ENCODE measurements at regions not wholly inside any gene's neighbourhood (a gene's known extent, or its start where the extent isn't known, plus 50 kb on each side); places are given as distances from the start of the nearest gene placed in this dataset.
A peak's percentile ranks its signal among the peaks of the same experiment; 100 is the strongest.

DNA sequence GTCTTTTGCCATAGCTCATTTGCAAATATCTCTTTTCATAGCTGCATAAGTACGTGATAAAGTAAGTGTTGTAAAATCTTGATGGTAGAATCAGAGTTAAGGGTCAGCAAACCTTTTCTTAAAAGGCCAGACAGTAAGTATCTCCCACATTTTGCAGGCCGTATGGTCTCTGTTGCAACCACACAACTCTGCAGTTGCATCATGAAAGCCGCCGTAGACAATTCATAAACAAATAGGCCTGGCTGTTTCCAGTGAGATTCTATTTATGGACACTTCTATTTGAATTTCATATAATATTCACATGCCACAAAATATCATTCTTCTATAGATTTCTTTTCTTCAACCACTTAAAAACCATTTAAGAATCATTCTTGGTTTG, 248.5 kb downstream of the TLE3 start:
- no peak for DNase-seq
- no peaks in the 10 kb centered on the region for H3K9me3 Mint-ChIP-seq (ENCODE audit: low read depth, unreplicated experiment)
- no TSS peak for BruUV-seq (replicated peaks)
- TF ChIP-seq, protein P1, sequence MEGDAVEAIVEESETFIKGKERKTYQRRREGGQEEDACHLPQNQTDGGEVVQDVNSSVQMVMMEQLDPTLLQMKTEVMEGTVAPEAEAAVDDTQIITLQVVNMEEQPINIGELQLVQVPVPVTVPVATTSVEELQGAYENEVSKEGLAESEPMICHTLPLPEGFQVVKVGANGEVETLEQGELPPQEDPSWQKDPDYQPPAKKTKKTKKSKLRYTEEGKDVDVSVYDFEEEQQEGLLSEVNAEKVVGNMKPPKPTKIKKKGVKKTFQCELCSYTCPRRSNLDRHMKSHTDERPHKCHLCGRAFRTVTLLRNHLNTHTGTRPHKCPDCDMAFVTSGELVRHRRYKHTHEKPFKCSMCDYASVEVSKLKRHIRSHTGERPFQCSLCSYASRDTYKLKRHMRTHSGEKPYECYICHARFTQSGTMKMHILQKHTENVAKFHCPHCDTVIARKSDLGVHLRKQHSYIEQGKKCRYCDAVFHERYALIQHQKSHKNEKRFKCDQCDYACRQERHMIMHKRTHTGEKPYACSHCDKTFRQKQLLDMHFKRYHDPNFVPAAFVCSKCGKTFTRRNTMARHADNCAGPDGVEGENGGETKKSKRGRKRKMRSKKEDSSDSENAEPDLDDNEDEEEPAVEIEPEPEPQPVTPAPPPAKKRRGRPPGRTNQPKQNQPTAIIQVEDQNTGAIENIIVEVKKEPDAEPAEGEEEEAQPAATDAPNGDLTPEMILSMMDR (IDR thresholded peaks at IDR 0.05; ENCODE audit: unreplicated experiment), result no peak
- peaks cover 24% of the 10 kb centered on the region for H3K4me1 Mint-ChIP-seq (ENCODE audit: low read depth, unreplicated experiment)
- CTCF ChIA-PET, result interaction anchor here (1.3 kb wide), 1 partner anchor 27 kb away, joined by 3 read pairs; no protein-coding TSS in a partner anchor
- H3K27me3 Mint-ChIP-seq (ENCODE audit: unreplicated experiment), result peaks cover 72% of the 10 kb centered on the region
- H3K36me3 Mint-ChIP-seq (ENCODE audit: insufficient read depth, unreplicated experiment), result no peaks in the 10 kb centered on the region
- intact Hi-C loops (cut with micrococcal nuclease; ENCODE audit: unreplicated experiment), result no loop called here
- H3K27ac Mint-ChIP-seq (ENCODE audit: unreplicated experiment), result no peak overlapping the region
- no peak overlapping the region for H3K4me3 Mint-ChIP-seq (ENCODE audit: low read depth, unreplicated experiment)

DNA sequence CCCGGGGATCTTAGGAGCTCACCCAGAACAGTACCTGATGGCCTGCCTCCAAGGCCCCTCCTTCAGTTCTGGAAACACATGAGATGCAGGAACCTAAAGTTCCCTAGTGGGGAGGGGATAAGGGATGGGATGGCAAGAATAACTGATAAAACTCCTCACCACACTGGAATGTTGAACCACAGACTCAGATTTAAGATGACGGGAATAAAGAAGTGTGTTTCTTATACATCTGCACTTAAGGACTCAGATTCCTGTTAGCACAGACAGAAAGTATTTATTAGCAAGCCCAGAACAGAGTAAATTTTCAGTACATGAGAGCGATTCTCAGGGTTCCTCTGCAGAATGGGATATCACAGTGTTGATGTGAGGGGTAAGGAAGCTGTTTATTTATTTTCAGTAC, 245.2 kb downstream of the TLE3 start:
- Mint-ChIP-seq H3K36me3 (ENCODE audit: insufficient read depth, unreplicated experiment) (no peaks in the 10 kb centered on the region), H3K9me3 (ENCODE audit: low read depth, unreplicated experiment) (no peaks in the 10 kb centered on the region), H3K4me1 (ENCODE audit: low read depth, unreplicated experiment) (peaks cover 24% of the 10 kb centered on the region), H3K27me3 (ENCODE audit: unreplicated experiment) (peaks cover 42% of the 10 kb centered on the region), H3K27ac (ENCODE audit: unreplicated experiment) (peak overlapping the region; percentile 23), H3K4me3 (ENCODE audit: low read depth, unreplicated experiment) (no peak overlapping the region)
- DNase-seq, result no peak
- intact Hi-C loops (cut with micrococcal nuclease; ENCODE audit: unreplicated experiment), result no loop called here
- no TSS peak for BruUV-seq (replicated peaks)
- TF ChIP-seq, protein P1 (IDR thresholded peaks at IDR 0.05; ENCODE audit: unreplicated experiment), result no peak
- CTCF ChIA-PET, result no interaction called here

DNA sequence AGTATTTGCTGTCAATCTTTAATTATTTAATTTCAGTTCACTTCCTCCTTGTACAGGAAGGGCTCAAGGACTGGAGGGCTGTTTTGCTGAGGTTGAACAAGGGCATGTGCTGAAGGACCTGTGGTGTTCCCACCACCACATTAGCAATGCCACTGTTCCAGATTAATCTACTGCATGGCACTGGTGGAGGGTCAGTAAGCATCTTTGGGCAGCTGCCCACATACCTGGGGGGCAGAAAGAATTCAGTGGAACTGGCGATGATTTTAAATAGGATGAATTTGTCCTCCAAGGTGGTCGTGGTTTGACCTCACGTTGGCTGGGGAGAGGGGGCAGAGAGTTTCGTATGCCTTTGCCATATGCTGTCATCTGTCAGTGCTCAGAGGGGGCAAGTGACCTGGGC, 244.8 kb downstream of the TLE3 start:
- Mint-ChIP-seq H3K9me3 (ENCODE audit: low read depth, unreplicated experiment) (no peaks in the 10 kb centered on the region), H3K4me3 (ENCODE audit: low read depth, unreplicated experiment) (no peak overlapping the region), H3K27me3 (ENCODE audit: unreplicated experiment) (peaks cover 37% of the 10 kb centered on the region), H3K36me3 (ENCODE audit: insufficient read depth, unreplicated experiment) (no peaks in the 10 kb centered on the region), H3K4me1 (ENCODE audit: low read depth, unreplicated experiment) (peaks cover 24% of the 10 kb centered on the region), H3K27ac (ENCODE audit: unreplicated experiment) (peak overlapping the region; percentile 23)
- no peak for DNase-seq
- CTCF ChIA-PET, result no interaction called here
- no TSS peak for BruUV-seq (replicated peaks)
- intact Hi-C loops (cut with micrococcal nuclease; ENCODE audit: unreplicated experiment), result no loop called here
- TF ChIP-seq, protein P1 (IDR thresholded peaks at IDR 0.05; ENCODE audit: unreplicated experiment), result no peak

DNA sequence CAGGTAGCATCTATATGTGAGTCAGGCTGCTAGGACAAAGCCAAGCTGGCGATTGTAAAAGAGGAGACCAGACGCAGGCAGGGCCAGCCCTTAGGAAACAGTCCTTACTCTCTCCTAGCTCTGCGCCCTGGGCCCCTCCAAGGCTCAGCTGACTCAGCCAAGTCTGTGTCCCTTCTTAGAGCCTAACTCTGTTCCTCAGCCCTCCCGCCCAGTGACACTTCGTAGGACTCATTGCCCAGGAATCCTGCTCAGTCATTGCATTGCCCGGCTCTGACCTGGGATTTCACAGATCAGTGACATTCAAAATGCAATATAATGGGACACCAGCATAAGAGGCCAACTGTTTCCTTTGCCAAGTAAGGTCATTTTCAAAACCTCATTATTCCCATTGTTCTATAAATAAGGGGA, 244.2 kb downstream of the TLE3 start:
- intact Hi-C loops (cut with micrococcal nuclease; ENCODE audit: unreplicated experiment), result no loop called here
- peaks cover 31% of the 10 kb centered on the region for H3K27me3 Mint-ChIP-seq (ENCODE audit: unreplicated experiment)
- CTCF ChIA-PET, result no interaction called here
- no peaks in the 10 kb centered on the region for H3K36me3 Mint-ChIP-seq (ENCODE audit: insufficient read depth, unreplicated experiment)
- peaks cover 20% of the 10 kb centered on the region for H3K4me1 Mint-ChIP-seq (ENCODE audit: low read depth, unreplicated experiment)
- H3K27ac Mint-ChIP-seq (ENCODE audit: unreplicated experiment), result peak overlapping the region; percentile 23
- DNase-seq, result peak; percentile 63
- TF ChIP-seq, protein P1 (IDR thresholded peaks at IDR 0.05; ENCODE audit: unreplicated experiment), result no peak
- H3K9me3 Mint-ChIP-seq (ENCODE audit: low read depth, unreplicated experiment), result no peaks in the 10 kb centered on the region
- no peak overlapping the region for H3K4me3 Mint-ChIP-seq (ENCODE audit: low read depth, unreplicated experiment)
- no TSS peak for BruUV-seq (replicated peaks)

Data from Calu3 (cell line).